A673 (cell line): ENCODE measurements at regions not wholly inside any gene's neighbourhood (a gene's known extent, or its start where the extent isn't known, plus 50 kb on each side); places are given as distances from the start of the nearest gene placed in this dataset.

Experiments
- CTCF ChIP-seq: fragments of 300-800, 200-600 bp; sonication (generic); conservative IDR thresholded peaks from 2 replicates; pipeline ENCODE4 v1.5.1; 2017; ENCODE audit warnings: low read depth, mild to moderate bottlenecking, antibody characterized with exemption, low read length, moderate library complexity, mixed read lengths
- EZH2 ChIP-seq: fragments of 200-600 bp; sonication (generic); IDR thresholded peaks from 2 replicates; pipeline ENCODE4 v1.6.1; 2017; ENCODE audit warnings: borderline replicate concordance, low read depth, mild to moderate bottlenecking, mixed read lengths, antibody characterized with exemption, low read length; ENCODE audit not compliant: poor library complexity, severe bottlenecking

- TF ChIP-seq CTCF = no peak
- no peak for TF ChIP-seq EZH2
These were observed 132.4 kb downstream of the FAR1 start for GRCh38 chr11:13800901-13801300.
